ENCODE measurements at regions not wholly inside any gene's neighbourhood (a gene's known extent, or its start where the extent isn't known, plus 50 kb on each side); places are given as distances from the start of the nearest gene placed in this dataset.

GRCh38 chr1:4411862-4412261, 242.5 kb upstream of the AJAP1 start:
- no peak overlapping the region for H3K4me3 ChIP-seq (ENCODE audit: low read depth, low read length)
- no peak for TF ChIP-seq CTCF (IDR thresholded peaks at IDR 0.05; ENCODE audit: borderline replicate concordance, insufficient read depth, low read depth, low read length)

DNA sequence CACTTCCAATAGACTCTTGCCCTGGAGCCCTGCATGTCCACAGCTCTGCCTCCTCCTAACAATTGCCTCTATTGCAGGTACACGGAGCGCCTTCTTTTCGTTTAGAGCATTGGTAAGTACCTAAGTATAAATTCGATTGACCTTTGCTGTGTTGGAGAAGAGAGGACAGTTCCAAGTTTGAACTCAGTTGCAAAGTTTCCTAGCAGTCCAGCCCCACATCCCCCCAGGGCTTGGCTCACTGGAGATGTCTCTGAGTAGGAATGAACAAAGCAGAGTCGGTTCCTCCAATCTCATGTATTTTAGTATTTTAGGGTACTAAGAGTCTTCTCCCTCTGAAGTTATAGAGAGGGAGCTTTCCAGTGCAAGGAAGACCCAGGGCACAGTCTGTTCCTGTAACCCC, 238.9 kb upstream of the AJAP1 start:
- TF ChIP-seq CTCF (IDR thresholded peaks at IDR 0.05; ENCODE audit: borderline replicate concordance, insufficient read depth, low read depth, low read length): no peak

GRCh38 chr1:4416189-4416588, 238.2 kb upstream of the AJAP1 start:
- TF ChIP-seq CTCF (IDR thresholded peaks at IDR 0.05; ENCODE audit: borderline replicate concordance, insufficient read depth, low read depth, low read length): no peak
- H3K4me3 ChIP-seq (ENCODE audit: low read depth, low read length): no peak overlapping the region

More for the DNA sequence above, 238.9 kb upstream of the AJAP1 start:
- no peak overlapping the region for H3K4me3 ChIP-seq (ENCODE audit: low read depth, low read length)

- TF ChIP-seq CTCF (IDR thresholded peaks at IDR 0.05; ENCODE audit: borderline replicate concordance, insufficient read depth, low read depth, low read length): no peak
- no peak overlapping the region for H3K4me3 ChIP-seq (ENCODE audit: low read depth, low read length)
These were observed 236.4 kb upstream of the AJAP1 start for GRCh38 chr1:4418021-4418420.

- H3K4me3 ChIP-seq (ENCODE audit: low read depth, low read length): no peak overlapping the region
- TF ChIP-seq CTCF (IDR thresholded peaks at IDR 0.05; ENCODE audit: borderline replicate concordance, insufficient read depth, low read depth, low read length): no peak
These were observed 232.4 kb upstream of the AJAP1 start for GRCh38 chr1:4421986-4422385.

DNA sequence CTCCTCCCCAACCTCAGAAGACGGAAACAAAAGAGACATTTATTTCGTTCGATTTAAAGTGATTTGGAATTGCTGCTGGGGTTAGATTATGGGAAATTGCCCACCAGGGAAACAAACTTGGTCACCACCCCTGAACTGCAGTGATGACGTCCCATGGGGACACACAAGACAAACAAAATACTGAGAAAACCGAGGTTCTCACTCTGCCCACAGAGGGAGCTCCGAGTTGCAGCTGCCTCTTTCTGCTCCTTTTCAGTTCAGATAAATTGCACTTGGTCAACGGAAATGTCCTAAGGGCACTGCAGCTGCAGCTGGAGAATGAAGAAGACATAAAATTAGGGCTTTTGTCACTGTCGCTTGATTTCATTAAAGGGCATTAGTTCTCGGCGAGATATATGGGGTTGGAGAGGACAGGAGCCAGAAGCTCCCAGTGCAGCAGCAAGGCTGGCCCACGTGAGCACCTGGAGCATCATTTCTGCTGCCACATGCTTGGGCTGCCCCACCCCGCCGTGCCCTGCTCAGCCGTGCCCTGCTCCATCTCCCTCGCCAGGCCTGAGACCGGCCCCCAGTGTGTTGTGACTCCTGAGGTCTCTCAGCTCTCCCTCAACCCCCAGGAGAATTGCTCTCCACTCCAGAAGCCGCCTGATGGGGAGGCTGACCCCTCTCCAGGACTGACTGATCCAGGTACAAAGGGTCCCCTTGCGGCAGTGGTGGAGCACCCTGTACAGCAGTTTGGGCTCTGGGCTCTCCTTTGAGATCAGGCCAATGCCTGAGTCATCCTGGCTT, 231.7 kb upstream of the AJAP1 start:
- TF ChIP-seq CTCF (IDR thresholded peaks at IDR 0.05; ENCODE audit: borderline replicate concordance, insufficient read depth, low read depth, low read length): no peak
- H3K4me3 ChIP-seq (ENCODE audit: low read depth, low read length): no peak overlapping the region

GRCh38 chr1:4424254-4424653, 230.2 kb upstream of the AJAP1 start:
- no peak overlapping the region for H3K4me3 ChIP-seq (ENCODE audit: low read depth, low read length)
- TF ChIP-seq CTCF (IDR thresholded peaks at IDR 0.05; ENCODE audit: borderline replicate concordance, insufficient read depth, low read depth, low read length): no peak
